DND-41 (cell line): ENCODE measurements at regions not wholly inside any gene's neighbourhood (a gene's known extent, or its start where the extent isn't known, plus 50 kb on each side); places are given as distances from the start of the nearest gene placed in this dataset.

Source experiments
- CTCF ChIP-seq: IDR thresholded peaks from 2 replicates; pipeline ENCODE4 v1.5.1; 2012; ENCODE audit warnings: borderline replicate concordance, low read length, moderate library complexity, mild to moderate bottlenecking; ENCODE audit not compliant: poor library complexity, severe bottlenecking; ENCODE audit errors: extremely low read depth
- EZH2 ChIP-seq: IDR thresholded peaks from 3 replicates; pipeline ENCODE4 v1.6.1; 2012; ENCODE audit warnings: borderline replicate concordance, low read depth, mild to moderate bottlenecking, moderate library complexity, low read length, inconsistent platforms; ENCODE audit not compliant: severe bottlenecking

GRCh38 chr7:29620556-29620930 is 56.9 kb downstream of the PRR15 start:
- no peak for TF ChIP-seq EZH2
- TF ChIP-seq CTCF, result no peak
